Heart left ventricle (tissue), 16 donors: ENCODE measurements at regions not wholly inside any gene's neighbourhood (a gene's known extent, or its start where the extent isn't known, plus 50 kb on each side); places are given as distances from the start of the nearest gene placed in this dataset.

Source experiments
- ATAC-seq, 4 donors: fragments of 200-7000 bp; cut with Tn5 transposase; one replicate each; pipeline ENCODE4 v1.9.1; 2020 to 2022; ENCODE audit warnings: moderate library complexity in 4 of 4, mild to moderate bottlenecking in 3 of 4, moderate number of reproducible peaks in 1 of 4
- DNase-seq, 5 donors: peaks; one replicate each; pipeline ENCODE4 v3.0.0-alpha.2; 2020
- H3K27ac ChIP-seq, 12 donors: fragments of 200-600 bp; sonication (generic) in 4 of 12; one replicate each; pipeline versions ENCODE4 v1.5.0 to v1.8.0; 2016 to 2022; ENCODE audit warnings: mild to moderate bottlenecking in 2 of 12
- H3K27me3 ChIP-seq, 9 donors: fragments of 200-600 bp; sonication (generic) in 2 of 9; one replicate each; pipeline versions ENCODE4 v1.5.1 to v1.8.0; 2016 to 2022; ENCODE audit warnings: mild to moderate bottlenecking in 3 of 9
- H3K36me3 ChIP-seq, 9 donors: fragments of 200-600 bp; sonication (generic) in 2 of 9; one replicate each; pipeline versions ENCODE4 v1.5.0 to v1.8.0; 2018 to 2022; ENCODE audit warnings: mild to moderate bottlenecking in 2 of 9
- H3K4me1 ChIP-seq, 12 donors: fragments of 200-600 bp; sonication (generic) in 4 of 12; one replicate each; pipeline versions ENCODE4 v1.5.0 to v1.8.0; 2016 to 2022; ENCODE audit warnings: mild to moderate bottlenecking in 3 of 12
- H3K4me3 ChIP-seq, 12 donors: fragments of 200-600 bp; sonication (generic) in 4 of 12; one replicate each; pipeline versions ENCODE4 v1.5.0 to v1.8.0; 2017 to 2022; ENCODE audit warnings: mild to moderate bottlenecking in 9 of 12, moderate library complexity in 4 of 12
- H3K9me3 ChIP-seq, 12 donors: fragments of 200-600 bp; sonication (generic) in 4 of 12; one replicate each; pipeline versions ENCODE4 v1.5.0 to v1.8.0; 2016 to 2022; ENCODE audit warnings: mild to moderate bottlenecking in 1 of 12
- POLR2A ChIP-seq, 2 donors: fragments of 450-650 bp; IDR thresholded peaks; one replicate each; pipeline ENCODE4 v1.6.1; 2017; ENCODE audit warnings: antibody characterized with exemption in 2 of 2, mild to moderate bottlenecking in 2 of 2, moderate library complexity in 2 of 2
- WGBS, 4 donors: extraction: QIAGEN DNeasy Blood & Tissue Kit in 2 of 4; methylation state at CpG; one replicate each; pipeline versions ENCODE4 v1.1.5 to v1.1.7; 2013 to 2018; 5-methylcytosine and 5-hydroxymethylcytosine counted together
- intact Hi-C, 10 donors: fragments of 100-400 bp; cut with DNase I; formaldehyde crosslinking; loops; one replicate each; pipeline versions ENCODE4 v1.11.1 to v1.14.2; 2022
- TF ChIP-seq, protein P1 (sequence below), 12 donors: fragments of 200-600 bp; sonication (generic) in 4 of 12; IDR thresholded peaks; one replicate each; pipeline versions ENCODE4 v1.5.0 to v1.8.0; 2018 to 2022; ENCODE audit warnings: antibody characterized with exemption in 12 of 12, mild to moderate bottlenecking in 5 of 12
- donor health status: ischemic (EF 13 %, LVEDD 7.1; RV severe dilation, severe dysfunction).
- donor health status: healthy with polysubstance abuse.
- donor health status: DM: no; HTN: yes; CAD: no.
- donor health status: DM: no; HTN: no; CAD: no.
- donor health status: ischemic (EF 25% LVEDD 6.9; RV normal size, moderate dysfunction).
- donor health status: ischemic (EF 25% LVEDD 5.7; RV mildly dilated, moderate dysfunction).
- donor health status: healthy.
- donor health status: DM: yes; HTN: yes; CAD: no.
- donor health status: ischemic (EF 35%, LVEDD 5.7; RV mildly dilated, moderate dysfunction).
- donor health status: nonischemic (EF 11% LVEDD 7.7; RV severe dilation, severe dysfunction).
- donor health status: DM: yes; HTN: yes; CAD: no.
- donor health status: PGD.
- donor health status: ischemic (EF 29% LVEDD 5.4; RV normal size, mild dysfunction).
- donor health status: nonischemic (EF 23%, LVEDD 6.1; RV moderate dilation, normal function).

DNA sequence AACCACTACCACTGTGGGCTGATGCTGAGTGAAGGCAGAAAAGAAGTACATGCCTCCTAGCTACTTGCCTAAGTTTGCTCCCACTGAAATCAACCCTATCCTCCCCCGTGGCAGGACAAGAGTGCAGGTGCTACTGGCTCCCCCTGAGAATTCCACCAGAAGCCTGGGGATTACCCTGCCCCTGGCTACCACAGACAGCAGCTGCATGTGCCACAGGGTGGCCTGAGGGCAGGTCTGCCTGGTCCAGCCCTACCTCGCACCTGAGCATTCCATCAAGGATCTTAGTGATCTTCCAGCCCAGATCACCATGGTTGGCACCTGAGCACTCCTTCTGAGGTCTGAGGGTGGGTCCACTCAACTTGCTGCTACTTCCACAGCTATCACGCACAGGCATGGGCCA, 176.4 kb upstream of the SMIM30 start:
- Histone ChIP-seq H3K4me1 (no peaks in the 10 kb centered on the region), H3K27ac (no peak overlapping the region), H3K27me3 (no peaks in the 10 kb centered on the region), H3K36me3 (no peaks in the 10 kb centered on the region), H3K9me3 (no peaks in the 10 kb centered on the region), H3K4me3 (no peak overlapping the region)
- TF ChIP-seq POLR2A (IDR thresholded peaks at IDR 0.05): no peak
- TF ChIP-seq, protein P1, sequence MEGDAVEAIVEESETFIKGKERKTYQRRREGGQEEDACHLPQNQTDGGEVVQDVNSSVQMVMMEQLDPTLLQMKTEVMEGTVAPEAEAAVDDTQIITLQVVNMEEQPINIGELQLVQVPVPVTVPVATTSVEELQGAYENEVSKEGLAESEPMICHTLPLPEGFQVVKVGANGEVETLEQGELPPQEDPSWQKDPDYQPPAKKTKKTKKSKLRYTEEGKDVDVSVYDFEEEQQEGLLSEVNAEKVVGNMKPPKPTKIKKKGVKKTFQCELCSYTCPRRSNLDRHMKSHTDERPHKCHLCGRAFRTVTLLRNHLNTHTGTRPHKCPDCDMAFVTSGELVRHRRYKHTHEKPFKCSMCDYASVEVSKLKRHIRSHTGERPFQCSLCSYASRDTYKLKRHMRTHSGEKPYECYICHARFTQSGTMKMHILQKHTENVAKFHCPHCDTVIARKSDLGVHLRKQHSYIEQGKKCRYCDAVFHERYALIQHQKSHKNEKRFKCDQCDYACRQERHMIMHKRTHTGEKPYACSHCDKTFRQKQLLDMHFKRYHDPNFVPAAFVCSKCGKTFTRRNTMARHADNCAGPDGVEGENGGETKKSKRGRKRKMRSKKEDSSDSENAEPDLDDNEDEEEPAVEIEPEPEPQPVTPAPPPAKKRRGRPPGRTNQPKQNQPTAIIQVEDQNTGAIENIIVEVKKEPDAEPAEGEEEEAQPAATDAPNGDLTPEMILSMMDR (IDR thresholded peaks at IDR 0.05): no peak
- ATAC-seq (no peak), DNase-seq (no peak)
- whole genome bisulfite sequencing, 4 donors: 75 to 89% (median 82%) methylated on average over 2 to 3 of the region's 3 CpGs
- intact Hi-C loops: no loop called here

DNA sequence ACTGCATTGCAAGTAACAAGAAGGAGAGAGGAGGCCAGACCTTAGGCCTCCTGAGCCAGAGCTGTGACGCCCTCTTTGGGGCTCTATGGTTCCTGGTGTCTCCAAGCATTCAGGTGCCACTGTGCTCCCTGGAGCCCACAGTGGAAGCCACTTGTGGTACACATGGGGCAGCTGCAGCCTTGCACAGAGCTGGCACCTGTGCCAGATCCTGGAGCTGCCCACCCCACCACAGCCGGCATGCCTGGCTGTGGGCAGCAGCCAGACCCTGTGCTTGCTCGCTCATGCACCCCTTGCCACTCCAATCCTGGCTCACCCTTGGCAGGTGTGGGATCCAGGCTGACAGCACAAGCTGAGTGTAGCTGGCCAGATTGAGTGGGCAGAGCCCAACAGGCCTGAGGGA, 173.8 kb upstream of the SMIM30 start:
- intact Hi-C loops: no loop called here

DNA sequence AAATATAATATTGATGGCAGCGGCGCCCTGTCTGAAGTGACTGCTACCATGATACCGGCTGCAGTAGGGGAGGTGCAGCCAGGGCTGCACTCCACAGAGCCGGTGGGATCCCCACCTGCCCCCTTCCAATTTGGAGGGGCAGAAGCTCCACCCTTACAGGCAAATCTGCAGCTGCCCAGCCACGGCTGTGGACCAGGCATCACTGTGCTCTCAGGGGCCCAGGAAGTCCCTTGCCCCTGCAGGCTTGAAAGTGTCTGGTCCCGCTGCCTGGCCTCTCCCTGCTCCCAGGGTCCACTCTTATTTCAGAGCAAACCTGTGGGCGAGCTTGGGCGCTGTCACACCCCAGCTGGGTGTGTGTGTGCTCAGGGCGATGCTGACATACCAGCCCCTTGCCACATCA, 172.7 kb upstream of the SMIM30 start:
- Histone ChIP-seq H3K27ac (no peak overlapping the region), H3K4me1 (no peaks in the 10 kb centered on the region), H3K4me3 (no peak overlapping the region), H3K9me3 (no peaks in the 10 kb centered on the region), H3K27me3 (no peaks in the 10 kb centered on the region), H3K36me3 (no peaks in the 10 kb centered on the region)
- DNase-seq (peak in 2 of 5 donors; percentile 16 to 52), ATAC-seq (peak in 1 of 4 donors; percentile 41)
- intact Hi-C loops: no loop called here
- TF ChIP-seq POLR2A (IDR thresholded peaks at IDR 0.05): no peak
- TF ChIP-seq, protein P1 (IDR thresholded peaks at IDR 0.05): no peak
- WGBS, 4 donors: 89 to 95% (median 89%) methylated on average over 8 to 9 of the region's 9 CpGs

More for the DNA sequence above, 173.8 kb upstream of the SMIM30 start:
- Histone ChIP-seq H3K27ac (no peak overlapping the region), H3K36me3 (no peaks in the 10 kb centered on the region), H3K27me3 (no peaks in the 10 kb centered on the region), H3K9me3 (no peaks in the 10 kb centered on the region), H3K4me1 (no peaks in the 10 kb centered on the region), H3K4me3 (no peak overlapping the region)
- TF ChIP-seq, protein P1 (IDR thresholded peaks at IDR 0.05): no peak
- TF ChIP-seq POLR2A (IDR thresholded peaks at IDR 0.05): no peak
- 80 to 94% (median 89%) methylated on average over 2 to 3 of the region's 3 CpGs for WGBS, 4 donors
- DNase-seq (peak in 1 of 5 donors; percentile 18), ATAC-seq (peak in 1 of 4 donors; percentile 31)

DNA sequence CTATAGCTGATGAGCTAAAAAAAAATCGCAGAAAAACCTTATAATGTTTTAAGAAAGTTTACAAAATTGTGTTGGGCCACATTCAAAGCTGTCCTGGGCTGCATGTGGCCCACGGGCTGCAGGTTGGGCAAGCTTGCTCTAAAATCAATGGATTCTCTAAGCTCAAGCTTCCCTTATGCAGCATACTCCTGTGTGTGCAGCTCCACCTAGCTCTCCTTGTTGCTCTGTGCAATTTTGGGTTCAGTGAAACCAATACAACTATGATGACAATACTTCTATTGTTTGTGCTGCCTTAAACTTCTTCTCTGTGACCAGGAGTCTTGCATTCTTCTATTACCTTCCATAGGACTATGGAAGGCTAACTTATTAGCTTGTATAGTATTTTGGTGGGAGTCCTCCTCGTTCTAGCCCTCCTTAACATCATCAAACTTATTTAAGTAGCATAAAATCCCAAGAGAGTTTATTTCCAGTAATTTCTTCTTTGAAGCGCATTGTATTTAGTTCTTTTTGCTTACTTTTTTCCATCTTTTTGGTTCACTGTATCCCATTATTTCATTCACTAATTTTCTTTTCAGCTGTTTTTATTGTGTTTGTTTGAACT, 170.9 kb upstream of the SMIM30 start:
- no peak overlapping the region for H3K4me3 ChIP-seq
- H3K27me3 ChIP-seq: no peaks in the 10 kb centered on the region
- intact Hi-C loops: loop anchor here in 5 of 10 donors (5.0 to 10.0 kb wide), 4 partner anchors 124 to 277 kb away; no protein-coding TSS in a partner anchor
- H3K27ac ChIP-seq: no peak overlapping the region
- ATAC-seq: peak in 3 of 4 donors; percentile 65 to 79 (median 77)
- no peaks in the 10 kb centered on the region for H3K9me3 ChIP-seq
- peak in 2 of 5 donors; percentile 22 to 28 for DNase-seq
- no peaks in the 10 kb centered on the region for H3K4me1 ChIP-seq
- 42 to 50% (median 43%) methylated on average over 4 of the region's 4 CpGs for WGBS, 4 donors
- TF ChIP-seq, protein P1 (IDR thresholded peaks at IDR 0.05): peak in 11 of 12 donors; percentile 9 to 56 (median 34)
- no peak for TF ChIP-seq POLR2A (IDR thresholded peaks at IDR 0.05)
- no peaks in the 10 kb centered on the region for H3K36me3 ChIP-seq
